HG03378 (cell line): ENCODE measurements at regions not wholly inside any gene's neighbourhood (a gene's known extent, or its start where the extent isn't known, plus 50 kb on each side); places are given as distances from the start of the nearest gene placed in this dataset.

Source experiments
- ATAC-seq: cut with Tn5 transposase; IDR thresholded peaks from one replicate; pipeline ENCODE4 v1.9.1; 2021; ENCODE audit warnings: mild to moderate bottlenecking, moderate library complexity; ENCODE audit not compliant: unreplicated experiment

- ATAC-seq, result no peak
These were observed 192.2 kb upstream of the SYNDIG1 start for GRCh38 chr20:24277196-24277595.

- no peak for ATAC-seq
These were observed 193.3 kb upstream of the SYNDIG1 start for GRCh38 chr20:24275946-24276705.

GRCh38 chr20:24273251-24273650, 196.2 kb upstream of the SYNDIG1 start:
- no peak for ATAC-seq

- ATAC-seq, result no peak
These were observed 208.1 kb upstream of the SYNDIG1 start for GRCh38 chr20:24261351-24261750.

- ATAC-seq, result no peak
These were observed 212.3 kb upstream of the SYNDIG1 start for GRCh38 chr20:24257171-24257570.

GRCh38 chr20:24256307-24256706, 213.1 kb upstream of the SYNDIG1 start:
- no peak for ATAC-seq

GRCh38 chr20:24254480-24254879, 214.9 kb upstream of the SYNDIG1 start:
- ATAC-seq, result no peak

GRCh38 chr20:24253321-24253720, 216.1 kb upstream of the SYNDIG1 start:
- ATAC-seq, result no peak

- ATAC-seq, result no peak
These were observed 224.3 kb upstream of the SYNDIG1 start for GRCh38 chr20:24245094-24245493.

- no peak for ATAC-seq
These were observed 226.7 kb upstream of the SYNDIG1 start for GRCh38 chr20:24242763-24243162.

GRCh38 chr20:24241466-24241865, 228.0 kb upstream of the SYNDIG1 start:
- no peak for ATAC-seq

GRCh38 chr20:24236963-24237362, 232.5 kb upstream of the SYNDIG1 start:
- no peak for ATAC-seq

GRCh38 chr20:24236201-24236600, 233.2 kb upstream of the SYNDIG1 start:
- ATAC-seq, result no peak

GRCh38 chr20:24235296-24236175, 233.9 kb upstream of the SYNDIG1 start:
- ATAC-seq, result no peak

- no peak for ATAC-seq
These were observed 239.0 kb upstream of the GGTLC1 start for GRCh38 chr20:24227600-24227999.

GRCh38 chr20:24212494-24212893, 223.9 kb upstream of the GGTLC1 start:
- no peak for ATAC-seq

- no peak for ATAC-seq
These were observed 223.4 kb upstream of the GGTLC1 start for GRCh38 chr20:24211972-24212371.

- ATAC-seq, result no peak
These were observed 221.8 kb upstream of the GGTLC1 start for GRCh38 chr20:24210356-24210755.

GRCh38 chr20:24208652-24209051, 220.1 kb upstream of the GGTLC1 start:
- ATAC-seq, result no peak

GRCh38 chr20:24207803-24208300, 219.3 kb upstream of the GGTLC1 start:
- no peak for ATAC-seq

GRCh38 chr20:24206995-24207394, 218.4 kb upstream of the GGTLC1 start:
- ATAC-seq, result no peak
